ENCODE measurements at regions not wholly inside any gene's neighbourhood (a gene's known extent, or its start where the extent isn't known, plus 50 kb on each side); places are given as distances from the start of the nearest gene placed in this dataset.
A peak's percentile ranks its signal among the peaks of the same experiment; 100 is the strongest.

DNA sequence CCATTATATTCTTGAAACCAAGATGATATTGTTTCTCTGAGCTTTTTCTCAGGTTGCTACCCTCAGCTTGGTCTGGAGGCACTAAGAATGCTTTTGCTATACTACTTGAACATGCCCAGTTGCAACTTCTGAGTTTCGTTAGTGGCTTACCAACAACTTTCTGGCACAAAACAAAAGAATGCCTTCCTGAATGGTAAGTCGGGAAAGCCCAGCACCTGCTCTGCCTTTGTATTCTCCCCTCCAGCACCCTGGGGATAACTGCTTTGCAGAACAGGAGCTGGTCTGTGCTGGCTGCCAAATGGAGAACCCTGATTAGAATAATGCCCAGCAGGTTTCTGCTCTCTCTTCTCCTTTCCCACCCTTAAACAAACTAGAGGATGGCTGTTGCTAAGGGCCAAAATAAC is 149.3 kb downstream of the TGFB2 start:
- H3K9me3 ChIP-seq (ENCODE audit: control insufficient read depth, insufficient read depth, low read length) = no peaks in the 10 kb centered on the region
- no peak overlapping the region for H3K27ac ChIP-seq (ENCODE audit: low read length)
- peak; percentile 29 for DNase-seq (ENCODE audit: low read depth, low spot score)
- H3K36me3 ChIP-seq (ENCODE audit: control insufficient read depth, insufficient read depth, low read length) = no peaks in the 10 kb centered on the region
- WGBS (ENCODE audit: insufficient coverage, insufficient read length) = no CpG with 5 or more reads among the region's 2 CpGs
- peaks cover 1% of the 10 kb centered on the region; the same call in 1 of the 2 replicates for H3K4me1 ChIP-seq (ENCODE audit: control insufficient read depth, insufficient read depth, low read length)
- H3K27me3 ChIP-seq (ENCODE audit: control insufficient read depth, insufficient read depth, low read length) = no peaks in the 10 kb centered on the region
- H3K4me3 ChIP-seq (ENCODE audit: low read length) = no peak overlapping the region

DNA sequence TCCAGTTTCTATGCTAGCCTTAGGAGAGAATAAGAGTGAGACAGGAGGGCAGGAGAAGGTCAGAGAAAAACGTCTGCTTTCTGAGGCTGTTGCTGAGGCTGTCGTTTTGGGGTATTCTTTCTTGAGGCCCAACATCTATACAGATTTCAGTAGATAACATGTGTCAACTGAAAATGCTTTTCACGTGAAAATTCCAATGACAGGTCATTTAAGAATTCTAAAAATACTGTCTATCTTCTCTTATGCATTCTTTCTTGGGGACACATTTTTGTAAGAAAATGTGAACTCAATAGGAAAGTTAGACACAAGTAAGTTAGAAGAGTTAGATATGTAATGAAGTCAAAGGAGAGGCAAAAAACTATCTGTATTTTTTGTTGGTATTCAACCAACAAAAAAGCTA is 150.8 kb downstream of the TGFB2 start:
- Histone ChIP-seq H3K4me1 (ENCODE audit: control insufficient read depth, insufficient read depth, low read length) (peaks cover 1% of the 10 kb centered on the region; the same call in 1 of the 2 replicates), H3K36me3 (ENCODE audit: control insufficient read depth, insufficient read depth, low read length) (no peaks in the 10 kb centered on the region), H3K4me3 (ENCODE audit: low read length) (no peak overlapping the region), H3K27me3 (ENCODE audit: control insufficient read depth, insufficient read depth, low read length) (no peaks in the 10 kb centered on the region), H3K9me3 (ENCODE audit: control insufficient read depth, insufficient read depth, low read length) (no peaks in the 10 kb centered on the region), H3K27ac (ENCODE audit: low read length) (no peak overlapping the region)
- WGBS (ENCODE audit: insufficient coverage, insufficient read length) = no CpG with 5 or more reads among the region's 3 CpGs
- DNase-seq (ENCODE audit: low read depth, low spot score) = no peak

DNA sequence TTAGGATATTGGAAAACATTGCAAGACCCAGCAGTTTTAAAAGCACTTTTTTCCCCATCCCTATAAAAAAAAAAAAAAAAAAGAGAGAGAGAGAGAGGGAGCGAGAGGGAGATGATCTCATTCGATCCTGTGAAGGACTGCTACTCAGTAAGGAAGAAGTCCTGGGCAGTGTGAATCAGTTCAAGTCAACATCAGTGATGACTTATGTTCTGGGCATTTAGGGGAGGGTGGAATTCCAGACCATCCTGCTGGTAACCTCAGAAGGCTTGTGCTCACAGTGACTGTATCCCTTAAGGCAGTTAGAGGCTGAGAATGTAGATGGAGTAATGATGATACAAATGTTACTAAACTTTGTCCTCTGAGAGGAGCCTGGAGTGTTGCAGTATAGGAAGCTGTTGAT is 151.4 kb downstream of the TGFB2 start:
- no peaks in the 10 kb centered on the region for H3K27me3 ChIP-seq (ENCODE audit: control insufficient read depth, insufficient read depth, low read length)
- H3K36me3 ChIP-seq (ENCODE audit: control insufficient read depth, insufficient read depth, low read length) = no peaks in the 10 kb centered on the region
- H3K4me1 ChIP-seq (ENCODE audit: control insufficient read depth, insufficient read depth, low read length) = peaks cover 1% of the 10 kb centered on the region; the same call in 1 of the 2 replicates
- no peaks in the 10 kb centered on the region for H3K9me3 ChIP-seq (ENCODE audit: control insufficient read depth, insufficient read depth, low read length)
- H3K4me3 ChIP-seq (ENCODE audit: low read length) = no peak overlapping the region
- no CpG with 5 or more reads among the region's 2 CpGs for WGBS (ENCODE audit: insufficient coverage, insufficient read length)
- DNase-seq (ENCODE audit: low read depth, low spot score) = no peak
- no peak overlapping the region for H3K27ac ChIP-seq (ENCODE audit: low read length)

DNA sequence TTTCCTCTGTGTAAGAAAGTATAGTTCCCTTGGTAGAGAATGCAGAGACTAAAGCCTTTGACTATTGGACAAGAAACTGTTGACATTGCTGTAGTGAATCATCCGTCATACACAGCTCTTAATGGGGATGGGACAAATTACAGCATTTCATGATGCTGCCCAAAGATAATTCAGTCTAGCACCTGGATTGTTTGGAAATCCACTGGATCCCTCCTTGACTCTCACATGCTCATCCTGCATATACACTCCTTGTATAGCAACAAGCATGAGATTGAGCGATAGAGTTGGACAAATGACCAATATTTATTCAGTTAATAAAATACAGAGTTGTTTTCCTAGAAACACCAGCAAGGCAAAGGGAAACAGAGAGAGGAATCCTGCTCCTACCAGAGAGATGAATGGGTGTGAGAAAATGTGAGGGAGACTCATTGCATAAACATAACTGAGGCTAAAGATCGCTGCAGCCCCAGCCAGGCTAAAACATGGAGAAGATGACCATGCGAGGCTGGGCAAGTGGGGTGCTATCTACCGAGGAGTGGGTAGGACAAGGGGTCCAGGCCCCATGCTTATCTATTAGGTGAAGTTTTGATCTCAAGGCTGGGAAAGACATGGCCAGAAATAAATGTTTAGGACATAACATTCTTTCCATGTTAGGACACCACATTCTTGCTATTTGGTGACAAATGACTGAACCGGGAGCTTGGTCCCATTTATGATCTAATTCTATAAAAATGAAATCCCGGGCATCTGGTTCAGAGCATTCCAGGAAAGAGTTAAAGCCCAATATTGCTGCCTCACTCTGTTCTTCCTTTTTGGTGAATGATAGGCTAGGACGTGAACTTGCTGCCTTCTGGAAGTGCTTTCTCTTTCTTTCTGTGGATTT is 153.2 kb downstream of the TGFB2 start:
- no peak for DNase-seq (ENCODE audit: low read depth, low spot score)
- Histone ChIP-seq H3K4me1 (ENCODE audit: control insufficient read depth, insufficient read depth, low read length) (peaks cover 1% of the 10 kb centered on the region; the same call in 1 of the 2 replicates), H3K4me3 (ENCODE audit: low read length) (no peak overlapping the region)

GRCh38 chr1:218499011-218499691 is 154.0 kb downstream of the TGFB2 start:
- Histone ChIP-seq H3K36me3 (ENCODE audit: control insufficient read depth, insufficient read depth, low read length) (no peaks in the 10 kb centered on the region), H3K27me3 (ENCODE audit: control insufficient read depth, insufficient read depth, low read length) (no peaks in the 10 kb centered on the region), H3K9me3 (ENCODE audit: control insufficient read depth, insufficient read depth, low read length) (no peaks in the 10 kb centered on the region), H3K4me3 (ENCODE audit: low read length) (no peak overlapping the region), H3K27ac (ENCODE audit: low read length) (no peak overlapping the region), H3K4me1 (ENCODE audit: control insufficient read depth, insufficient read depth, low read length) (peaks cover under 1% of the 10 kb centered on the region; the same call in 1 of the 2 replicates)
- no CpG with 5 or more reads among the region's 4 CpGs for WGBS (ENCODE audit: insufficient coverage, insufficient read length)
- no peak for DNase-seq (ENCODE audit: low read depth, low spot score)

More for the DNA sequence above, 153.2 kb downstream of the TGFB2 start:
- no peaks in the 10 kb centered on the region for H3K27me3 ChIP-seq (ENCODE audit: control insufficient read depth, insufficient read depth, low read length)
- no CpG with 5 or more reads among the region's 8 CpGs for WGBS (ENCODE audit: insufficient coverage, insufficient read length)
- H3K36me3 ChIP-seq (ENCODE audit: control insufficient read depth, insufficient read depth, low read length) = no peaks in the 10 kb centered on the region
- H3K27ac ChIP-seq (ENCODE audit: low read length) = no peak overlapping the region
- H3K9me3 ChIP-seq (ENCODE audit: control insufficient read depth, insufficient read depth, low read length) = no peaks in the 10 kb centered on the region

- H3K27me3 ChIP-seq (ENCODE audit: control insufficient read depth, insufficient read depth, low read length) = no peaks in the 10 kb centered on the region
- WGBS (ENCODE audit: insufficient coverage, insufficient read length) = no CpG with 5 or more reads among the region's 7 CpGs
- H3K9me3 ChIP-seq (ENCODE audit: control insufficient read depth, insufficient read depth, low read length) = no peaks in the 10 kb centered on the region
- H3K27ac ChIP-seq (ENCODE audit: low read length) = no peak overlapping the region
- H3K36me3 ChIP-seq (ENCODE audit: control insufficient read depth, insufficient read depth, low read length) = no peaks in the 10 kb centered on the region
- no peak overlapping the region for H3K4me3 ChIP-seq (ENCODE audit: low read length)
- no peaks in the 10 kb centered on the region for H3K4me1 ChIP-seq (ENCODE audit: control insufficient read depth, insufficient read depth, low read length)
- DNase-seq (ENCODE audit: low read depth, low spot score) = no peak
These were observed 154.8 kb downstream of the TGFB2 start for GRCh38 chr1:218499911-218500310.

DNA sequence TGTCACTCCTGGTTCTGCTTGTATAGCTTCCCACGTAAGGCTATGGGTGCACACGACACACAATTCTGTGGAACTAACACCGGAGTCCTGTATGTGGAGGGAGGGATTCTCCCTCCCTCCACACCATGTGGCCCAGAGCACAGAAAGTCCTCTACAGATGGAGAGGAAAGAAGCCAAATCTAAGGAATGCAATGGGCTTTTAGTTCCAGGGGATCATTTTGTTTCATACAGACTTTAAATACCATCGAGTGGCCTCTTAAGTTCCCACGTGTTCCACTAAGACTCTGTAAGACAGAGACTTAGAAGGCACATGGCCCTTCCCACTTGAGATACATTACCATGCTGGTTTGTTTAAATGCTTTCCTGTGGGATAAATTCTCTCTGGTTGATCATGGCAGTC is 156.0 kb downstream of the TGFB2 start:
- no peaks in the 10 kb centered on the region for H3K4me1 ChIP-seq (ENCODE audit: control insufficient read depth, insufficient read depth, low read length)
- no peak overlapping the region for H3K4me3 ChIP-seq (ENCODE audit: low read length)
- no peak for DNase-seq (ENCODE audit: low read depth, low spot score)
- H3K9me3 ChIP-seq (ENCODE audit: control insufficient read depth, insufficient read depth, low read length) = no peaks in the 10 kb centered on the region
- H3K36me3 ChIP-seq (ENCODE audit: control insufficient read depth, insufficient read depth, low read length) = no peaks in the 10 kb centered on the region
- H3K27me3 ChIP-seq (ENCODE audit: control insufficient read depth, insufficient read depth, low read length) = no peaks in the 10 kb centered on the region
- WGBS (ENCODE audit: insufficient coverage, insufficient read length) = no CpG with 5 or more reads among the region's 5 CpGs
- H3K27ac ChIP-seq (ENCODE audit: low read length) = no peak overlapping the region

GRCh38 chr1:218502383-218502782 is 157.2 kb downstream of the TGFB2 start:
- H3K9me3 ChIP-seq (ENCODE audit: control insufficient read depth, insufficient read depth, low read length) = peaks cover 1% of the 10 kb centered on the region; the same call in 1 of the 2 replicates
- H3K4me1 ChIP-seq (ENCODE audit: control insufficient read depth, insufficient read depth, low read length) = no peaks in the 10 kb centered on the region
- H3K4me3 ChIP-seq (ENCODE audit: low read length) = no peak overlapping the region
- DNase-seq (ENCODE audit: low read depth, low spot score) = no peak
- WGBS (ENCODE audit: insufficient coverage, insufficient read length) = no CpG with 5 or more reads among the region's 2 CpGs
- H3K27ac ChIP-seq (ENCODE audit: low read length) = no peak overlapping the region
- no peaks in the 10 kb centered on the region for H3K27me3 ChIP-seq (ENCODE audit: control insufficient read depth, insufficient read depth, low read length)
- no peaks in the 10 kb centered on the region; the same call in 1 of the 2 replicates for H3K36me3 ChIP-seq (ENCODE audit: control insufficient read depth, insufficient read depth, low read length)

DNA sequence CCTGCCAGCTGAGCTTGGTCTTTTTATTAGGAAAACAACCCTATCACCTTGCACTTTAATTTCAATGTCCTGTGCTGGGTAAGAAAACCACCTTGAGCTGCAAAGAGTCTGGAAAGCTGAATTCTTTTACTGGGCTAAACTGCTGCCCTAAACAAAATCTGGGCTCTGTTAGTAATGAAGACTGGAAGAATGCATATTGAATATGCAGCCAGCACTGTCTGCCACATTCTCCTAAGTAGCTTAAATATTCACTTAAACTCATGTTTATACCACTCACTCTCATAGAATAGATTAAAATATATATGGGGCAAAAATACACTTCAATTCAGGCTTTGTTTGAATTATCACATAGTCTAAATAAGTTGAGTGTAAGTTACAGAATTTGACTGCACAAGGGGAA is 158.0 kb downstream of the TGFB2 start:
- Histone ChIP-seq H3K4me1 (ENCODE audit: control insufficient read depth, insufficient read depth, low read length) (no peaks in the 10 kb centered on the region), H3K9me3 (ENCODE audit: control insufficient read depth, insufficient read depth, low read length) (peaks cover 3% of the 10 kb centered on the region; the same call in 1 of the 2 replicates), H3K27ac (ENCODE audit: low read length) (no peak overlapping the region), H3K4me3 (ENCODE audit: low read length) (no peak overlapping the region), H3K36me3 (ENCODE audit: control insufficient read depth, insufficient read depth, low read length) (no peaks in the 10 kb centered on the region; the same call in 1 of the 2 replicates), H3K27me3 (ENCODE audit: control insufficient read depth, insufficient read depth, low read length) (no peaks in the 10 kb centered on the region)
- DNase-seq (ENCODE audit: low read depth, low spot score) = no peak

- H3K27me3 ChIP-seq (ENCODE audit: control insufficient read depth, insufficient read depth, low read length) = no peaks in the 10 kb centered on the region
- DNase-seq (ENCODE audit: low read depth, low spot score) = no peak
- H3K4me1 ChIP-seq (ENCODE audit: control insufficient read depth, insufficient read depth, low read length) = no peaks in the 10 kb centered on the region
- no peak overlapping the region for H3K27ac ChIP-seq (ENCODE audit: low read length)
- no CpG with 5 or more reads among the region's 2 CpGs for WGBS (ENCODE audit: insufficient coverage, insufficient read length)
- no peaks in the 10 kb centered on the region; the same call in 1 of the 2 replicates for H3K36me3 ChIP-seq (ENCODE audit: control insufficient read depth, insufficient read depth, low read length)
- H3K4me3 ChIP-seq (ENCODE audit: low read length) = no peak overlapping the region
- peaks cover 3% of the 10 kb centered on the region; the same call in 1 of the 2 replicates for H3K9me3 ChIP-seq (ENCODE audit: control insufficient read depth, insufficient read depth, low read length)
These were observed 162.3 kb downstream of the TGFB2 start for GRCh38 chr1:218507355-218508002.

Measured in iPS DF 6.9 (cell line).